Subcutaneous abdominal adipose tissue (tissue), 5 donors: ENCODE measurements at regions not wholly inside any gene's neighbourhood (a gene's known extent, or its start where the extent isn't known, plus 50 kb on each side); places are given as distances from the start of the nearest gene placed in this dataset.

Experiments
- H3K27ac ChIP-seq: one replicate; pipeline ENCODE4 v1.7.0; 2013; ENCODE audit warnings: low read depth, mild to moderate bottlenecking, inconsistent platforms, low read length, moderate library complexity
- H3K27me3 ChIP-seq, 5 donors: one replicate each; pipeline ENCODE4 v1.7.0; 2013; ENCODE audit warnings: low read length in 5 of 5, inconsistent platforms in 1 of 5; ENCODE audit not compliant: control insufficient read depth in 5 of 5, insufficient read depth in 4 of 5
- H3K36me3 ChIP-seq, 5 donors: one replicate each; pipeline ENCODE4 v1.7.0; 2013; ENCODE audit warnings: low read length in 5 of 5; ENCODE audit not compliant: control insufficient read depth in 5 of 5, insufficient read depth in 5 of 5
- H3K4me1 ChIP-seq, 5 donors: one replicate each; pipeline ENCODE4 v1.7.0; 2013; ENCODE audit warnings: low read length in 5 of 5, mild to moderate bottlenecking in 3 of 5, moderate library complexity in 1 of 5; ENCODE audit not compliant: control insufficient read depth in 5 of 5, insufficient read depth in 5 of 5
- H3K4me3 ChIP-seq, 5 donors: one replicate each; pipeline ENCODE4 v1.7.0; 2013; ENCODE audit warnings: low read length in 5 of 5, low read depth in 1 of 5
- H3K9ac ChIP-seq, 5 donors: one replicate each; pipeline ENCODE4 v1.7.0; 2013; ENCODE audit warnings: low read length in 5 of 5, mild to moderate bottlenecking in 4 of 5, moderate library complexity in 3 of 5
- H3K9me3 ChIP-seq, 5 donors: one replicate each; pipeline ENCODE4 v1.7.0; 2013; ENCODE audit warnings: low read length in 5 of 5; ENCODE audit not compliant: control insufficient read depth in 5 of 5
- donor health status: healthy.
- donor health status: healthy.
- donor health status: healthy.
- donor health status: healthy.
- donor health status: healthy.

DNA sequence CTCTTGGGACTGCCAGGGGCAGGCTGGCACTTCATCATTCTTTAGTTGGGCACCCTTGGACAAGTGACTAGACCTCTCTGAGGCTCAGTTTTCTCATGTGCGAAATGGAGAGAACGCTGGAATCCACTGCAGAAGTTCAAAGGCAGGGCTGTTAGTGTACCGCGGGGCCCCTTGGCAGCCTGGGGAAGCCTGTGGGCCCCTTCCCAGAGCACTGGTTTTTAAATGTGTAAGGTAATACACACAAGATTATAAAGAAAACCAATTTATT, 209.5 kb upstream of the MVB12B start:
- no peaks in the 10 kb centered on the region for H3K36me3 ChIP-seq
- H3K27ac ChIP-seq, result no peak overlapping the region
- H3K9ac ChIP-seq, result no peak overlapping the region
- H3K4me1 ChIP-seq, result no peaks in the 10 kb centered on the region
- H3K9me3 ChIP-seq, result peaks cover 0 to 2% (median 0%) of the 10 kb centered on the region in 5 donors
- H3K4me3 ChIP-seq, result no peak overlapping the region
- peaks cover 2 to 17% (median 9%) of the 10 kb centered on the region in 5 donors for H3K27me3 ChIP-seq

DNA sequence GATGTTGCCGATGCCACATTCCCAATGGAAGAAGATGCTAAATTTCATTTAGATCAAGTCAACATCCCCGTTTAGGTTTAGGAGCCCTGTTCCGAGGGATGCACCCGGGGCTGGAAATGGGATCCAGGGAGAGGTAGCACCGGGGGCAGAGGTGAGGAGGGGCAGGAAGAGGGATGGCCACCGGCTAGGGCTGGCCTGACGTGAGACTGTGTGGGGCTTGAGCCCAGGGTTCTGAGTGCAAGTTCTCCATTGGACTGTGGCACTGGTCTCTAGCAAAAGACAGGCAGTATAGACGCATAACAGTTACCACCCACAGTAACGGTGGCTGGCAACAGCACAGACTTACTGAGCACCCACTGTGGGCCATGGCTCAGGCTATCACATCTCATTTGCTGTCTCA, 209.0 kb upstream of the MVB12B start:
- Histone ChIP-seq H3K27ac (no peak overlapping the region), H3K4me1 (no peaks in the 10 kb centered on the region)

GRCh38 chr9:126119731-126120130, 206.9 kb upstream of the MVB12B start:
- Histone ChIP-seq H3K9ac (no peak overlapping the region), H3K4me1 (no peaks in the 10 kb centered on the region), H3K27ac (no peak overlapping the region), H3K4me3 (no peak overlapping the region), H3K36me3 (no peaks in the 10 kb centered on the region), H3K9me3 (peaks cover 0 to 6% (median 0%) of the 10 kb centered on the region in 5 donors), H3K27me3 (peaks cover 0 to 17% (median 12%) of the 10 kb centered on the region in 5 donors)

More for the DNA sequence above, 209.0 kb upstream of the MVB12B start:
- H3K27me3 ChIP-seq, result peaks cover 0 to 17% (median 11%) of the 10 kb centered on the region in 5 donors
- H3K4me3 ChIP-seq, result no peak overlapping the region
- peaks cover 0 to 6% (median 0%) of the 10 kb centered on the region in 5 donors for H3K9me3 ChIP-seq
- H3K9ac ChIP-seq, result no peak overlapping the region
- H3K36me3 ChIP-seq, result no peaks in the 10 kb centered on the region

DNA sequence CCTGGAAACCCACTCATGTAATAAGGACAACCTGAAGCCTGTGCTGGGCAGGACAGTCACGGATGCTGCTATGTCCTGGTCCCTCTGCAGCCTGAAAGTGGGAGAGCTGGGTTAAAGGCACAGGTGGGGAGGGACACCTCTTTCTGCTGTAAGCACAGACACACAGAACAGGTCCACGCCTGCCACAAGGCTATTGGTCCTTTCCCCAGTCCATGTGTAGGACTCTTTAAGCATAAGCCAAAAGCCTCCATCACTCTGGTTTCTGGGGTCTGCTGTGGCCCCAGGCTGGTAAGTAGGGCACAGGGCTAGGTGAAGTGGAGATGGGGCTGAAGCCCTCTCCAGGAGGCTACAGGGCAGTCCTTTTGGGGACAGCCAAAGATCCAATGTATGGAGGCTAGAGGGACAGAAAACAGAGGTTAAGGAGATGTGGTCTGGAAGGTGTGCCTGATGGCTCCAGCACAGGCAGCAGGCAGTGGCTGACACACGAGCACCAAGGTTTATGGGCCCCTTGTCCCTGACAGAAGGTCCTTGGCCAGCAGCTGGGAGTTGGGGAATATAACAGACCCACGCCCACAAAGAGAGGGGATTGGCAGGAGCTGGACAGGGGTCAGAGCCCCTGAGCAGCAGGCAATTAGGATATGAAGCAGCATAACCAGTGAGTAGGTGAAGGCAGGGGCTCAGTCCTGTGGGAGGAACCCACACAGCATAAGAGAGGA, 203.6 kb upstream of the MVB12B start:
- H3K4me1 ChIP-seq, result peaks cover 0 to 12% (median 8%) of the 10 kb centered on the region in 5 donors
- H3K27ac ChIP-seq, result no peak overlapping the region
- no peak overlapping the region for H3K4me3 ChIP-seq
- no peaks in the 10 kb centered on the region for H3K36me3 ChIP-seq
- no peak overlapping the region for H3K9ac ChIP-seq
- peaks cover 0 to 14% (median 6%) of the 10 kb centered on the region in 5 donors for H3K27me3 ChIP-seq
- peaks cover 0 to 6% (median 0%) of the 10 kb centered on the region in 5 donors for H3K9me3 ChIP-seq

GRCh38 chr9:126123927-126124326, 202.7 kb upstream of the MVB12B start:
- Histone ChIP-seq H3K27me3 (peaks cover 0 to 20% (median 10%) of the 10 kb centered on the region in 5 donors), H3K36me3 (no peaks in the 10 kb centered on the region), H3K4me1 (peaks cover 0 to 12% (median 8%) of the 10 kb centered on the region in 5 donors), H3K9me3 (peaks cover 0 to 6% (median 0%) of the 10 kb centered on the region in 5 donors), H3K27ac (no peak overlapping the region), H3K9ac (no peak overlapping the region), H3K4me3 (no peak overlapping the region)

DNA sequence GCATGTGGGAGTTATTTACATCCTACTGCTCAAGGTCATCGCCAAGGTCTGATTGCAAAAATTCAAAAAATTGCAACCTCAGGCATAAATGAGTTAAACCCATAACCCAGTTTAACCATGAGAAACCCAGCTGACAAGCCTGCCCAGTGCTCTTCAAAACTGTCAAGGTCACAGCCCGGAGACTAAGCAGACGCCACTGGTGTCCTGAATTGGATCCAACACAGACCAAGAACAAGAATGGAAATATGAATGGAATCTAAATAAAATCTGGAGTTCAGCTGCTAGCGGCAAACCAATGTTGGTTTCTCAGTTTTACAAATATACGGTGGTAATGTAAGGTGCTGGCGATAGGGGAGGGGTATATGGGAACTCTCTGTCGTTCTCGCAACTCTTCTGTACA, 201.5 kb upstream of the MVB12B start:
- Histone ChIP-seq H3K36me3 (no peaks in the 10 kb centered on the region), H3K27ac (no peak overlapping the region), H3K9me3 (peaks cover 0 to 6% (median 0%) of the 10 kb centered on the region in 5 donors), H3K4me3 (peak overlapping the region in 3 of 5 donors; percentile 23 to 40 (median 39)), H3K9ac (peak overlapping the region in 1 of 5 donors; percentile 41), H3K27me3 (peaks cover 0 to 21% (median 6%) of the 10 kb centered on the region in 5 donors), H3K4me1 (peaks cover 0 to 12% (median 8%) of the 10 kb centered on the region in 5 donors)

GRCh38 chr9:126125577-126125976, 201.1 kb upstream of the MVB12B start:
- peaks cover 0 to 21% (median 6%) of the 10 kb centered on the region in 5 donors for H3K27me3 ChIP-seq
- H3K27ac ChIP-seq, result no peak overlapping the region
- H3K4me1 ChIP-seq, result peaks cover 0 to 12% (median 8%) of the 10 kb centered on the region in 5 donors
- peaks cover 0 to 6% (median 0%) of the 10 kb centered on the region in 5 donors for H3K9me3 ChIP-seq
- H3K4me3 ChIP-seq, result peak overlapping the region in 2 of 5 donors; percentile 39 to 40
- no peaks in the 10 kb centered on the region for H3K36me3 ChIP-seq
- peak overlapping the region in 1 of 5 donors; percentile 41 for H3K9ac ChIP-seq

DNA sequence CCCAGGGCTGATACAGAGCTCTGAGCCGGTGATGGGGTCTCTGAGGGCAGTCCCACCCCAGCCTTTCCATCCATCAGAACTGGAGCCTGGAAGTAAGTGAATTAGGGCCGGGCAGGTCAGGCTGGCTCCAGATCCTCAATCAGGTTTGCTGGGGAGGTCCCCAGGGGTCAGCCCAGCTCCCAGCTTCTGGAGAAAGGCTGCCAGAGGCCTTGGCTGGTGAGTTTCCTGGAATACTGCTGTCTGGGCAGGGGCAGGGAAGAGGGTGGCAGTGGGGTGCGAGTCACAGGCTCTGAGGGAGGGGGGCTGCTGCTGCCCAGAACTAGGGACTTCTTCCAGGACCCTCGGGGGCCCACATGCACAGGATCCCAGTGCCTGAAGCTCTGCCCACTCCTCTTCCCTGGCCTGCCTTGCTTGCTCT, 200.6 kb upstream of the MVB12B start:
- peaks cover 0 to 21% (median 6%) of the 10 kb centered on the region in 5 donors for H3K27me3 ChIP-seq
- no peaks in the 10 kb centered on the region for H3K36me3 ChIP-seq
- no peak overlapping the region for H3K9ac ChIP-seq
- H3K4me3 ChIP-seq, result peak overlapping the region in 1 of 5 donors; percentile 40
- H3K27ac ChIP-seq, result no peak overlapping the region
- H3K4me1 ChIP-seq, result peaks cover 0 to 12% (median 8%) of the 10 kb centered on the region in 5 donors
- H3K9me3 ChIP-seq, result peaks cover 0 to 6% (median 0%) of the 10 kb centered on the region in 5 donors

DNA sequence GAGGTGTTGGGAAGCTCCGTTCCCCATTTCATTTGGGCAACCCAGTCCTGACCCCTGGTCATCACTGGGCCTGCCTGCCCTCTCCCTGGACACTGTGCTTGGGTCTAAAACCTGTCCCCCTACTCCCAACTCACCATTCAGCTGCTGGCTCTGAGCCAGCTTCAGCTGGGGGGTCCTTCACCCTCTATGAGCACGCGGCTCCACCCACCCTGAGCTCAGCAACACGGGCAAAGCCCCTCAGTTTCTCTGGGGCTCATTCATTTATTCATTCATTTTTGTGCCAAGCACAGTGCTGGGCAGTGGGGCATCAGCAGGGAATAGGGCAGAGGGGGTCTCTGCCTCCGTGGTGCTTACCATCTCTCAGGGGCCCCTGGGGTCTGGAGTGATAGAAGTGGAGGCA, 199.8 kb upstream of the MVB12B start:
- peaks cover 0 to 12% (median 8%) of the 10 kb centered on the region in 5 donors for H3K4me1 ChIP-seq
- no peak overlapping the region for H3K27ac ChIP-seq
- peaks cover 0 to 21% (median 6%) of the 10 kb centered on the region in 5 donors for H3K27me3 ChIP-seq

GRCh38 chr9:126127591-126127990, 199.0 kb upstream of the MVB12B start:
- peaks cover 0 to 16% (median 6%) of the 10 kb centered on the region in 5 donors for H3K27me3 ChIP-seq
- no peaks in the 10 kb centered on the region for H3K36me3 ChIP-seq
- no peak overlapping the region for H3K27ac ChIP-seq
- no peak overlapping the region for H3K9ac ChIP-seq
- peaks cover 0 to 1% (median 0%) of the 10 kb centered on the region in 5 donors for H3K9me3 ChIP-seq
- peaks cover 0 to 12% (median 8%) of the 10 kb centered on the region in 5 donors for H3K4me1 ChIP-seq
- no peak overlapping the region for H3K4me3 ChIP-seq

More for the DNA sequence above, 199.8 kb upstream of the MVB12B start:
- peaks cover 0 to 6% (median 0%) of the 10 kb centered on the region in 5 donors for H3K9me3 ChIP-seq
- no peak overlapping the region for H3K4me3 ChIP-seq
- H3K36me3 ChIP-seq, result no peaks in the 10 kb centered on the region
- H3K9ac ChIP-seq, result no peak overlapping the region
